OCI-LY7 (cell line): ENCODE measurements at regions not wholly inside any gene's neighbourhood (a gene's known extent, or its start where the extent isn't known, plus 50 kb on each side); places are given as distances from the start of the nearest gene placed in this dataset.

ENCODE experiments used
- BruUV-seq: library from RNA; stranded (reverse); fragments of 400-500 nt; replicated peaks from 2 replicates; lab custom pipeline; 2021; lab: Mats Ljungman, UMichigan
- CTCF ChIA-PET: fragments of 300-600 bp; sonication (Branson Sonifier 250); formaldehyde crosslinking; loops from one replicate; lab custom pipeline; 2022; ENCODE audit warnings: antibody characterized with exemption; ENCODE audit not compliant: unreplicated experiment; lab: Charles Lee
- POLR2A ChIA-PET: fragments of 300-600 bp; sonication (Branson Sonifier 250); formaldehyde crosslinking; loops from one replicate; lab custom pipeline; 2022; ENCODE audit warnings: antibody characterized with exemption; lab: Charles Lee
- DNase-seq: peaks from one replicate; pipeline ENCODE4 v3.0.0-alpha.2; 2015; ENCODE audit warnings: low spot score
- H2AFZ ChIP-seq: fragments of 200-600 bp; sonication (generic), shearing (Covaris generic); 2 replicates; pipeline ENCODE4 v1.6.1; 2014; ENCODE audit warnings: mild to moderate bottlenecking, antibody characterized with exemption, low read length, moderate library complexity
- H3K27ac ChIP-seq: fragments of 200-600 bp; sonication (generic); 2 replicates; pipeline ENCODE4 v1.5.1; 2014; ENCODE audit warnings: mixed run types, low read depth, mild to moderate bottlenecking, moderate library complexity, low read length, inconsistent platforms; ENCODE audit not compliant: poor library complexity, severe bottlenecking
- H3K36me3 ChIP-seq: fragments of 200-600 bp; sonication (generic); 2 replicates; pipeline ENCODE4 v1.6.1; 2014; ENCODE audit warnings: mild to moderate bottlenecking, antibody characterized with exemption, low read length, moderate library complexity, mixed read lengths; ENCODE audit not compliant: insufficient read depth
- H3K4me1 ChIP-seq: fragments of 200-600 bp; sonication (generic); 2 replicates; pipeline ENCODE4 v1.5.1; 2014; ENCODE audit warnings: mild to moderate bottlenecking, low read length; ENCODE audit not compliant: insufficient read depth, poor library complexity, severe bottlenecking
- H3K4me2 ChIP-seq: fragments of 200-600 bp; sonication (generic); 2 replicates; pipeline ENCODE4 v1.6.1; 2014; ENCODE audit warnings: mild to moderate bottlenecking, low read length
- H3K4me3 ChIP-seq: fragments of 200-600 bp; sonication (generic); 2 replicates; pipeline ENCODE4 v1.5.1; 2014; ENCODE audit warnings: mild to moderate bottlenecking, low read depth, low read length; ENCODE audit not compliant: poor library complexity, severe bottlenecking
- H3K79me2 ChIP-seq: fragments of 200-600 bp; sonication (generic); 2 replicates; pipeline ENCODE4 v1.6.1; 2016; ENCODE audit warnings: low read depth, mild to moderate bottlenecking, low read length, moderate library complexity, mixed read lengths; ENCODE audit not compliant: insufficient read depth
- H3K9me2 ChIP-seq: fragments of 200-600 bp; sonication (generic); 2 replicates; pipeline ENCODE4 v1.6.1; 2016; ENCODE audit warnings: mild to moderate bottlenecking, low read length, mixed read lengths; ENCODE audit not compliant: insufficient read depth
- H3K9me3 ChIP-seq: fragments of 200-600 bp; sonication (generic); 2 replicates; pipeline ENCODE4 v1.6.1; 2014; ENCODE audit warnings: mild to moderate bottlenecking, mixed run types, low read length, mixed read lengths
- H4K20me1 ChIP-seq: fragments of 200-600 bp; sonication (generic); 2 replicates; pipeline ENCODE4 v1.6.1; 2014; ENCODE audit warnings: mild to moderate bottlenecking, antibody characterized with exemption, low read length, moderate library complexity, mixed read lengths; ENCODE audit not compliant: insufficient read depth
- EZH2phosphoT487 ChIP-seq: fragments of 200-600 bp; sonication (generic); IDR thresholded peaks from 2 replicates; pipeline ENCODE4 v1.6.1; 2018; ENCODE audit warnings: low read depth, borderline replicate concordance, mild to moderate bottlenecking, mixed run types, antibody characterized with exemption, low read length, moderate library complexity, mixed read lengths
- intact Hi-C: fragments of 100-400 bp; cut with micrococcal nuclease; formaldehyde crosslinking; loops from one replicate; pipeline ENCODE4 v1.10.0; 2022; ENCODE audit not compliant: unreplicated experiment
- TF ChIP-seq, protein P1 (sequence below): fragments of 200-600 bp; sonication (generic); conservative IDR thresholded peaks from 2 replicates; pipeline ENCODE4 v1.5.1; 2014; ENCODE audit warnings: mild to moderate bottlenecking, antibody characterized with exemption, low read length, moderate library complexity, mixed read lengths

DNA sequence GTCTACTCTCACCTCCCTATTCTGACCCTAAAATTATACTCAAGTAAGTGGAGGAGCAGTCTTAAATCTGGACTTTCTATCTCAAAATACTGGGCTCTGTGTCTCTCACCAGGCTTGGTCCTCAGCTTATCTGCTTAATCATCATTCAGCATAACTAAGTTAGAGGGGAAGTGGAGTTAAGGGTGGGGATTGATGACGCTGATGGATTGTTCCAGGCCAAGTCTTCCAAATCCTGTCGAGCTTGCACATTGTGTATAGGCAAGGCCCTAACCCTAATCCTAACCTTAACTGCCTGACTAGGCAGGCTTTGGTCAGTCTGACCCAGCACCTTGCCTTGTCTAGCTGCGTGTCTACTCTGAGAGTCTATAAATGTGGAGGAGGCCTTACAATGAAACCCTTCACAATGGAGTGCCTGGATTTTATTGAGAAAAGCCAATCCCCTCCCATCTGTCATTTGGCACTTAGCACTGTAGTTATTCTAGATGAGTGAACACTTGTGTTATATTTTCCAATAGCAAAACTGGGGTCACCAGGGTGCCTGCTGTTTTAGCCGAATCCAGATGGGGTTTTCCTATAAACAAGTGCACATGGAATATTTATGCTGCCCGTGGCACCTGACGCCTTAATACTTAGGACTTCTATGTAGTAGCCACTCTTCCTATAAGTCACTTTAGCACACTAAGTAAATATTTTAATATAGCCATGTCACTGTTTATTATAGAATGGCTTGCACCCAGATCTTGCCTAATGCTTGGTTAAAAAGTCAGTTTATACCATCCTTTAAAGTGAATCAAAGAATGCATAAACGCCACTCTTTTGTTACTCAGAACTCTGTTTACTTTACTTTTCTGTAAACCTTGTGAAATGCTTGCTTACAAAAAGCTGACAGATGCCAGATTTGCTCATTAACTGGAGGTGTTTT, 193.2 kb upstream of the MYOCD start:
- DNase-seq = no peak
- no peaks in the 10 kb centered on the region for H4K20me1 ChIP-seq
- H3K4me3 ChIP-seq = no peak overlapping the region
- no peaks in the 10 kb centered on the region for H3K4me1 ChIP-seq
- H3K27ac ChIP-seq = no peak overlapping the region
- H3K9me3 ChIP-seq = no peaks in the 10 kb centered on the region
- no peaks in the 10 kb centered on the region for H3K79me2 ChIP-seq
- ChIA-PET POLR2A (no interaction called here), CTCF (no interaction called here)
- no peaks in the 10 kb centered on the region for H3K9me2 ChIP-seq
- H3K36me3 ChIP-seq = no peaks in the 10 kb centered on the region
- intact Hi-C loops = no loop called here
- no peak overlapping the region for H3K4me2 ChIP-seq
- TF ChIP-seq, protein P1, sequence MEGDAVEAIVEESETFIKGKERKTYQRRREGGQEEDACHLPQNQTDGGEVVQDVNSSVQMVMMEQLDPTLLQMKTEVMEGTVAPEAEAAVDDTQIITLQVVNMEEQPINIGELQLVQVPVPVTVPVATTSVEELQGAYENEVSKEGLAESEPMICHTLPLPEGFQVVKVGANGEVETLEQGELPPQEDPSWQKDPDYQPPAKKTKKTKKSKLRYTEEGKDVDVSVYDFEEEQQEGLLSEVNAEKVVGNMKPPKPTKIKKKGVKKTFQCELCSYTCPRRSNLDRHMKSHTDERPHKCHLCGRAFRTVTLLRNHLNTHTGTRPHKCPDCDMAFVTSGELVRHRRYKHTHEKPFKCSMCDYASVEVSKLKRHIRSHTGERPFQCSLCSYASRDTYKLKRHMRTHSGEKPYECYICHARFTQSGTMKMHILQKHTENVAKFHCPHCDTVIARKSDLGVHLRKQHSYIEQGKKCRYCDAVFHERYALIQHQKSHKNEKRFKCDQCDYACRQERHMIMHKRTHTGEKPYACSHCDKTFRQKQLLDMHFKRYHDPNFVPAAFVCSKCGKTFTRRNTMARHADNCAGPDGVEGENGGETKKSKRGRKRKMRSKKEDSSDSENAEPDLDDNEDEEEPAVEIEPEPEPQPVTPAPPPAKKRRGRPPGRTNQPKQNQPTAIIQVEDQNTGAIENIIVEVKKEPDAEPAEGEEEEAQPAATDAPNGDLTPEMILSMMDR = no peak
- TF ChIP-seq EZH2phosphoT487 = no peak
- H2AFZ ChIP-seq = no peak overlapping the region
- no TSS peak for BruUV-seq

DNA sequence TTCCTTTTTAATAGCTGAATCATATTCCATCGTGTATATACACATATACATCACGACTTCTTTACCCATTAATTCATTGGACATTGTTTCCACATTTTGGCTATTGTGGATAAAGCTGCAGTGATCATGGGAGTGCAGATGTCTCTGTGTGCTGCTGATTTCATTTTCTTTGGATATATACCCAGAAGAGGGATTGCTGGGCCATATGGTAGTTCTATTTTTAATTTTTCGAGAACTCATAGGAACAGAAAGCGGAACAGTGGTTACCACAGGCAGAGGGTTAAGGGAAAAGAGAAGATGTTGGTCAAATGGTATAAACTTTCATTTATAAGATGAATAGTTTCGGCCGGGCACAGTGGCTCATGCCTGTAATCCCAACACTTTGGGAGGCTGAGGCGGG, 187.4 kb upstream of the MYOCD start:
- Histone ChIP-seq H3K4me2 (no peak overlapping the region), H3K4me3 (no peak overlapping the region), H2AFZ (no peak overlapping the region), H3K9me3 (no peaks in the 10 kb centered on the region), H3K79me2 (no peaks in the 10 kb centered on the region), H4K20me1 (no peaks in the 10 kb centered on the region), H3K4me1 (no peaks in the 10 kb centered on the region), H3K27ac (no peak overlapping the region), H3K36me3 (no peaks in the 10 kb centered on the region), H3K9me2 (no peaks in the 10 kb centered on the region)
- TF ChIP-seq, protein P1 = no peak
- TF ChIP-seq EZH2phosphoT487 = no peak
- no peak for DNase-seq
- BruUV-seq = no TSS peak
- POLR2A ChIA-PET = interaction anchor here (0.7 kb wide), 1 partner anchor 27 kb away, joined by 4 read pairs; no protein-coding TSS in a partner anchor
- CTCF ChIA-PET = no interaction called here
- intact Hi-C loops = no loop called here

DNA sequence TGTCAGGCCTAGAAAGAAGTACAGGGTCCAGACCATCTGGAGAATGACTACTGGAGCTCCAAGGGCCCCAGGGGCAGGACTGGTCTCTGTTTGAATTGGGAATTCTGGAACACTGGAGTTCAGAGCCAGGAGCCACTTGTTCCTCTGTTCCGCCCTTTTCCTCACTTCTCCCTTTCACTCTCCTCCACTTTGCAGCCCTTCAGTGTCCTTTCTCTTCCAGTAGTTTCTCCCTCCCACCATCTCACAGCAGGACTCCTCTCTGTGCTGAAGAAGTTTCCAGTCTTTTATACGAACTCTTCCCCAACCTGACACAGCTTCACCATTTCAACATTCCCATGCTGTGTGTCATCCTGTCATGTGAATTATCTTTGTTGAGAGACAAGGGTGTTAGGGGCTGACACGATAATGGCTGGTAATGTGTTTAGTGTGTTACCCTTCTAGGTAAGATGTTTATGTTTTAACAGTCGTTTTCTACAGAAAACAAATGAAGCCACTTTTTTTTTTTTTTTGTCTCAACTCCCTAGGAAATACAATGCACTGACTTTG, 180.3 kb upstream of the MYOCD start:
- Histone ChIP-seq H4K20me1 (no peaks in the 10 kb centered on the region), H3K9me2 (no peaks in the 10 kb centered on the region), H3K27ac (no peak overlapping the region), H3K4me2 (no peak overlapping the region), H3K79me2 (no peaks in the 10 kb centered on the region), H3K4me3 (no peak overlapping the region), H3K36me3 (no peaks in the 10 kb centered on the region), H3K9me3 (no peaks in the 10 kb centered on the region), H2AFZ (no peak overlapping the region), H3K4me1 (no peaks in the 10 kb centered on the region)
- intact Hi-C loops = no loop called here
- TF ChIP-seq, protein P1 = no peak
- TF ChIP-seq EZH2phosphoT487 = no peak
- DNase-seq = no peak
- CTCF ChIA-PET = no interaction called here
- no TSS peak for BruUV-seq
- POLR2A ChIA-PET = no interaction called here
